Activated naive CD4-positive, alpha-beta T cell treated with anti-CD3 and anti-CD28 coated beads for 36 hours (primary cell): ENCODE measurements at regions not wholly inside any gene's neighbourhood (a gene's known extent, or its start where the extent isn't known, plus 50 kb on each side); places are given as distances from the start of the nearest gene placed in this dataset.

Experiments used
- CTCF ChIA-PET: fragments of 350-600 bp; sonication (Branson Sonifier 250); formaldehyde crosslinking; loops from one replicate; lab custom pipeline; 2021; ENCODE audit warnings: antibody characterized with exemption; lab: Charles Lee
- DNase-seq: peaks from one replicate; pipeline ENCODE4 v3.0.0-alpha.2; 2020
- H3K27ac Mint-ChIP-seq: one replicate; pipeline ENCODE4 v1.8.0; 2021; ENCODE audit warnings: mild to moderate bottlenecking, mixed read lengths
- H3K27me3 Mint-ChIP-seq: one replicate; pipeline ENCODE4 v1.8.0; 2021; ENCODE audit warnings: low read depth, mixed read lengths
- H3K36me3 Mint-ChIP-seq: one replicate; pipeline ENCODE4 v1.8.0; 2021; ENCODE audit warnings: low read depth, mixed read lengths
- H3K4me1 Mint-ChIP-seq: one replicate; pipeline ENCODE4 v1.8.0; 2021; ENCODE audit warnings: low read depth, mixed read lengths
- H3K4me3 Mint-ChIP-seq: one replicate; pipeline ENCODE4 v1.8.0; 2021; ENCODE audit warnings: mild to moderate bottlenecking, moderate library complexity, mixed read lengths
- H3K9me3 Mint-ChIP-seq: one replicate; pipeline ENCODE4 v1.8.0; 2021; ENCODE audit warnings: mixed read lengths
- intact Hi-C: fragments of 100-400 bp; cut with micrococcal nuclease; formaldehyde crosslinking; loops from one replicate; pipeline ENCODE4 v1.15.1; 2023

DNA sequence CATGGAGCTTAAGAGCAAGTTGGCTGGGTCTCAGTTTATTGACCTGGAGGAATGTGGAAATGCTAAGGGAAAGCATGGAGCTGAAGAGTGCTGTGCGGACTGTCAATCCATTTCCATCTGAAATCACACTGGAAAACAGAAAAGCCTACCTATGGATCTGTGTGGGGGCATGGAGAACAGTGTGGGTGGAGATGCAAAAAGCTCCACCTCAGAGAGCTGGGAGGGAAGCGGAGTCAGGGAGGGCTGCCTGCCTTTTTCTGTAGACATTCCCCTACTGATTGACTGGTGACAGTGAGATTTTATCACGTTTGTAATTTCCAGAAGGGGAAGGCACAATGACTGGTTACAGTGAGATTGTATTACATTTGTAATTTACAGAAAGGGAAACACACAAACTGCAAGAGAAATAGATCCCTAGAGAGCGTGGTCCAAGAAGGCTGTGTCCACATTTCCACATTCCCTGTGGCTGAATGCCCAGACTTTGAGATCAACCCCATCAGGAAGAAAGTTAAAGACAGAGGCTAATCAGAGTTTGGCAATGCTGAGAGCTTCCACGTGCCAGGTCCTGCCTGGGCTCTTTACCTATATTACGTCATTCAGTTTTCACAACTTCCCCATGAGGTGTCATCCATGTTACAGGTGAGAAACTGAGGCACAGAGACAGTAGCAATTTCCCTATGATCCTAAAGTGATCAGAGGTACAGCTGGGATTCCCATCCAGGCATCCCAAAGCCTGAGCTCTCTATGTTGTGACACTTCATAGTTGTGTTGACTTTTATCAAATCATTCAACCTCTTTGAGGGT lies 67.7 kb upstream of the NSMCE3 start:
- no peak overlapping the region for H3K27ac Mint-ChIP-seq
- DNase-seq = no peak
- no peaks in the 10 kb centered on the region for H3K9me3 Mint-ChIP-seq
- intact Hi-C loops = no loop called here
- no peaks in the 10 kb centered on the region for H3K27me3 Mint-ChIP-seq
- CTCF ChIA-PET = no interaction called here
- H3K4me1 Mint-ChIP-seq = no peaks in the 10 kb centered on the region
- H3K4me3 Mint-ChIP-seq = no peak overlapping the region
- H3K36me3 Mint-ChIP-seq = no peaks in the 10 kb centered on the region

DNA sequence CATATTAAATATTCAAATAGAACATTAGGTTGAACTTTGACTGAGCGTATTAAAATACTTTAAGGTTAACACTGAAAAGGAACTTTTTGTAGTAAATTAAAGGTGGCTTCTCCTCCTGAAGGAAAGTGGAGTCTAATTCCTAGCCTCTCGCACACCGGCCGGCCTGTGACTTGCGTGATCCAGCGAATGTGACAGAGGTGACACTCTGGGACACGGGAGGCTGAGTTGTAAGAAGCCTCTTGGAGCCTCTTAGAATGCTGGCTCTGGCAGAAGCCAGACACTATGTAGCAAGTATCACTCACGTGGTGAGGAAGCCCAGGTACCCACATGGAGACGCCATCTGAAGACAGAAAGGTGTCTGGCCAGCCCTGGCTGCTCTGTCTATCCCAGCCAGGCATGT lies 64.9 kb upstream of the NSMCE3 start:
- Mint-ChIP-seq H3K9me3 (no peaks in the 10 kb centered on the region), H3K4me1 (no peaks in the 10 kb centered on the region), H3K36me3 (no peaks in the 10 kb centered on the region), H3K4me3 (no peak overlapping the region), H3K27me3 (no peaks in the 10 kb centered on the region), H3K27ac (no peak overlapping the region)
- DNase-seq = no peak
- CTCF ChIA-PET = no interaction called here
- intact Hi-C loops = no loop called here

DNA sequence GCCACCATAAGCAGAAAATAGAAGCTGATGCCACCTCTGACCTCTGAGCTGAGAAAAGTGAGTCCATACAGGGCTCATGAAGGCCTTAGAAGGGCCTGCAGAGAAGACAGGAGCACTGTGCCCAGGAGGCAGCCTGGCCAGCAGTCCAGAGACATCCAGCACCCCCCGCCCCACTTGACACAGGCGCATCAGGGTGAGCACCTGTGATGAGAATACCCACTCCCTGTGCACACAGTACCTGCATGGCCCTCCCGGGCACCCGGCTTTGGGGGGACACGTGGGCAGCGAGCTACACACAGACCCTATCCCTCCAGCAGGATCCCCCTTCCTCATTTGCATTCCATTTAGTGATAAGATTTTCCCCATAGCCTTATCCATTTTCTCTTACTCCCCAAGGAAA lies 63.6 kb upstream of the NSMCE3 start:
- intact Hi-C loops = no loop called here
- no peaks in the 10 kb centered on the region for H3K36me3 Mint-ChIP-seq
- H3K9me3 Mint-ChIP-seq = no peaks in the 10 kb centered on the region
- H3K27me3 Mint-ChIP-seq = peaks cover 3% of the 10 kb centered on the region
- CTCF ChIA-PET = no interaction called here
- no peak overlapping the region for H3K4me3 Mint-ChIP-seq
- H3K4me1 Mint-ChIP-seq = no peaks in the 10 kb centered on the region
- no peak overlapping the region for H3K27ac Mint-ChIP-seq
- no peak for DNase-seq

DNA sequence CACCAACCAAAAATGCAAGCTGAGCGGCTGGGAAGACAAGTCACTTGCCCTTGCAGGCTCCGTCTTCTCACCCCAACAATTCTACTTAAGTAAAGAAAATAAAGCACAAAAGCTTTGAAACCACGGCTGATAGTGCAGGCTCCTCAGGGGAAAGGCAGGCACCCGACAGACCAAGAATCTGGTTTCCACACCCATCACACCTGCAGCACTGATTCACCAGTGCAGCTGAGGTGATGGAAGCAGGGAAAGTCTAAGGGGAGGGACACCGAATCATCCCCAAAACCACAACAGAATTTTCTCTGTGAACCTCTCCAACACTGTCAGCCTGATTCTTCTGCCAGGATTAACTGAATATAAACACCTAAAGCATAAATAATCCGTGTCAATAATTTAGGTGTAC lies 62.0 kb upstream of the NSMCE3 start:
- Mint-ChIP-seq H3K4me3 (no peak overlapping the region), H3K9me3 (no peaks in the 10 kb centered on the region), H3K4me1 (no peaks in the 10 kb centered on the region), H3K36me3 (no peaks in the 10 kb centered on the region), H3K27ac (no peak overlapping the region), H3K27me3 (peaks cover 3% of the 10 kb centered on the region)
- no peak for DNase-seq
- CTCF ChIA-PET = no interaction called here
- intact Hi-C loops = no loop called here

DNA sequence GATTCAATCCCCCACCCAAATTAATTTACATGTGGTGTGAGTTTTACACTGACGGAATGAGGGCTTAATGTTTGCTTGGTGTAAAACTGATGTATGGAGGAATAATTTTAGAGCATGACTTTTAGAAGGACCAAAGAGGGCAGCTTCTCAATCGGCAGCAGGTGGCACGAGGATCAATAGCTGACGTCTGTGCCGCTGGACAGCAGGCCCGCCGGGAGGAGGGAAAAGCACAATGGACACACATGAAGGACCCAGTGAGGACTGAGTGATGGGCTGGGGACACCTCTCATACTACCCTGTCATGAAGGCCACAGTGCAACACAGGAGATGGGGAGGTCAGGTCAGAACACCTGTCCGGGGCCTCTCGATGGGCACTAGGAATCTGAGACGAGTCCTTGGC lies 61.4 kb upstream of the NSMCE3 start:
- H3K4me1 Mint-ChIP-seq = no peaks in the 10 kb centered on the region
- H3K36me3 Mint-ChIP-seq = no peaks in the 10 kb centered on the region
- H3K27me3 Mint-ChIP-seq = peaks cover 5% of the 10 kb centered on the region
- intact Hi-C loops = no loop called here
- DNase-seq = no peak
- no peak overlapping the region for H3K27ac Mint-ChIP-seq
- H3K9me3 Mint-ChIP-seq = peaks cover 2% of the 10 kb centered on the region
- H3K4me3 Mint-ChIP-seq = no peak overlapping the region
- CTCF ChIA-PET = no interaction called here

- Mint-ChIP-seq H3K4me3 (no peak overlapping the region), H3K4me1 (no peaks in the 10 kb centered on the region), H3K9me3 (peaks cover 20% of the 10 kb centered on the region), H3K36me3 (no peaks in the 10 kb centered on the region), H3K27ac (no peak overlapping the region), H3K27me3 (peaks cover 17% of the 10 kb centered on the region)
- intact Hi-C loops = no loop called here
- DNase-seq = no peak
- CTCF ChIA-PET = no interaction called here
These were observed 55.1 kb upstream of the NSMCE3 start for GRCh38 chr15:29324746-29325145.

DNA sequence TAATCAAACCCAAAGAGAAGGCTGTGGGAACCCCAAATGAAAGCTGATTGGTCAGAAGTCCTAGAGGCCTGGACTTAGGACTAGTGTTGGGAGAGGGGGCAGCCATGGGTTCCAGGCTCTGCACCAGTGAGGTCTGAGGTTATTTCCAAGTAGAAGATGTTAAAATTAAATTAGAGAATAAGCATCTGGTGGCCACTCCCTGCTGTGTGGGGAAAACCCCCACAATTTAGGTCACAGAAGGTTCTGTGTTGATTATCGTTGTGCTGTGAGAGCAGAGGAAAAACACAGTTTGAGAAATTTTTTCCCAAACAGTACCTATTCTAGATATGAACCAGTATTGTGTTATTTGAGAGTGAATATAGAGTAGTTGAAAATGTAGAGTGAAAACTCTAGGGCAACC lies 53.9 kb upstream of the NSMCE3 start:
- Mint-ChIP-seq H3K4me1 (no peaks in the 10 kb centered on the region), H3K9me3 (peaks cover 20% of the 10 kb centered on the region), H3K36me3 (no peaks in the 10 kb centered on the region), H3K27ac (no peak overlapping the region), H3K27me3 (peaks cover 14% of the 10 kb centered on the region), H3K4me3 (no peak overlapping the region)
- intact Hi-C loops = no loop called here
- no peak for DNase-seq
- CTCF ChIA-PET = no interaction called here

DNA sequence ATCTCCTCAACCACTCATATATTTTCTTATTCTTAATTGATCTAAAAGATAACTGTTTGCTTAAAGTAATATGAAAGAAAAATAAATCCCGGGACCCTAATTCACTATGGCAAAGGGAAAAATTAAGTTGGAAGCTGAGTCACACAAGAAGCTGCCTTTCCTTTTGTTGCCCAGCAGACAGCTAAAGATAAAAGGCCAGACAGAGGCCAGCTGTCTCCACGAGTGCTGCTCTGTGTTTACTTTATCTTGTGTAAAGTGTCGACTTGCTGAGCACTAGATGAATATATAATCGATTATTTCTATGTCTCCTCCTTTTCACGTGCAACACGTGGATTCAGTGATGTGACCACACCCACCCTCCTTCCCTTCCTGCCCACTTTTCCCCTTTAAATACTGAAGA lies 52.8 kb upstream of the NSMCE3 start:
- Mint-ChIP-seq H3K27ac (no peak overlapping the region), H3K4me3 (no peak overlapping the region), H3K9me3 (peaks cover 20% of the 10 kb centered on the region), H3K4me1 (no peaks in the 10 kb centered on the region), H3K27me3 (peaks cover 14% of the 10 kb centered on the region), H3K36me3 (no peaks in the 10 kb centered on the region)
- intact Hi-C loops = no loop called here
- CTCF ChIA-PET = no interaction called here
- no peak for DNase-seq

DNA sequence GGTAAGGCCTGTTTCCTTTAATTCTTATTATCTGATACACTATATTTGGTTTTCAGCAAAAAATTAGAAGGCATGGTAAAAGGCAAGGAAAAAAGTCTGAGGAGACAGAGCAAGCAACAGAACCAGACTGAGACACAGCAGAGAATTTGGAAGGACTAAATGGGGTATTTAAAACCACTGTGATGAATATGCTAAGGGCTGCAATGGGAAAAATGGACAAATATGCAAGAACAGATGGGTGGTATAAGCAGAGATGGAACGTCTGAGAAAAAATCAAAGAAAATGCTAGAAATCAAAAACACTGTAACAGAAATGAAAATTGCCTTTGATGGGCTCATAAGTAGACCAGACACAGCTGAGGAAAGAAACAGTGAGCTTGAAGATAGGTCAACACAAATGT lies 50.8 kb upstream of the NSMCE3 start:
- Mint-ChIP-seq H3K27ac (no peak overlapping the region), H3K27me3 (peaks cover 10% of the 10 kb centered on the region), H3K4me1 (no peaks in the 10 kb centered on the region), H3K36me3 (no peaks in the 10 kb centered on the region), H3K9me3 (peaks cover 12% of the 10 kb centered on the region), H3K4me3 (no peak overlapping the region)
- intact Hi-C loops = no loop called here
- no peak for DNase-seq
- CTCF ChIA-PET = no interaction called here

- Mint-ChIP-seq H3K36me3 (no peaks in the 10 kb centered on the region), H3K27me3 (peaks cover 10% of the 10 kb centered on the region), H3K4me1 (no peaks in the 10 kb centered on the region), H3K9me3 (peaks cover 10% of the 10 kb centered on the region), H3K4me3 (no peak overlapping the region), H3K27ac (no peak overlapping the region)
- intact Hi-C loops = no loop called here
- DNase-seq = no peak
- CTCF ChIA-PET = no interaction called here
These were observed 50.2 kb upstream of the NSMCE3 start for GRCh38 chr15:29319823-29320222.
